NCI-H1436 treated with DMSO at 0.1 percent for 48 hours (cell line): ENCODE measurements at regions not wholly inside any gene's neighbourhood (a gene's known extent, or its start where the extent isn't known, plus 50 kb on each side); places are given as distances from the start of the nearest gene placed in this dataset.
"Not testable (repeated sequence)": the region's sequence is repeated elsewhere in the genome, so short reads cannot be mapped to it uniquely, and the experiment has no call there.

Source experiments
- DNase-seq: peaks from one replicate; lab custom pipeline; 2025; lab: John Stamatoyannopoulos, UW

DNA sequence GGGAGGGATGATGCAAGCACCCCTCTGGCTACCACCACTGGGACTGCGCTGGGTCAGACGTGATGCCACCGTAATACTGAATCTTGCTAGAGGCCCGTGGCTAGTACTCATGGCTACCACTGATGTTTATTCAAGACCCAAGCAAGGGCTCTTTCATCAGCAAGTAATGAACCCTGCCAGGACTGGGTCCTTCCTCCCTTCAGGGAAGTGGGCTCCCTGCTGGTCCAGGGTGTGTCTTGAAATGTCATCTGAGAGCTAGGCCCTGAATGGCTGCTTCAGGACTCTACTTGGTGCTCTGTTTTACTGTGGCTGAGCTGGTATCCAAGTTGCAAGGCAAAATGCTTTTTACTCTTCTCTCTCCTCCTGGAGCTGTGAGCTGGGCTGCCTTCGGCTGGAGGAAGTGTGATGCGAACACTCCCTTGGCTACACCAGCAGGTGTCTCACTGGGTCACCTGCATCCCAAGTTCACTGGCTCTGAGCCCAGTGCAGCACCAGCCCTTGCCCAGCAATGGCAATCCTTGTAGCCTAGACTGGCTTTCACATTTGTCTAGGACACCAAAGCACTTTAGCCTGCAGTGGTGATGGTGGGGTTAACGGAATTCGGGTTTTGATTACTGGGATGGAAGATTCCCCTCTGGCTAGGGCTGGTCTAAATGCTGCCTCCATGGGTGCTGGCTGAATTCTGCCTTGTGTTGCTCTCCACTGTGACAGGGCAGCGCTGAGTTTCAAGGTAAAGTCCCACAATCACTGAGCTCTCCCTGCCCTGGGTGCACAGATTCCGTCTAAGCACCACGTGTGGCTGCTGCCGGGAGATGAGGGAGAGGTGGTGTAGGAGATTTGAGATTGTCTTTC, 98.6 kb downstream of the USP22 start:
- no peak for DNase-seq

DNA sequence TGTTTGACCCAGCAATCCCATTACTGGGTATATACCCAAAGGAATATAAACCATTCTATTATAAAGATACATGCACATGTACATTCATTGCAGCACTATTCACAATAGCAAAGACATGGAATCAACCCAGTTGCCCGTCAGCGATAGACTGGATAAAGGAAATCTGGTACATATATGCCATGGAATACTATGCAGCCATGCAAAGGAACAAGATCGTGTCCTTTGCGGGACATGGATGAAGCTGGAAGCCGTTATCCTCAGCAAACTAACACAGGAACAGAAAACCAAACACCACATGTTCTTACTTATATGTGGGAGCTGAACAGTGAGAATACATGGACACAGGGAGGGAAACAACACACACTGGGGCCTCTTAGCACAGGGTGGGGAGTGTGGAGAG, 95.1 kb downstream of the USP22 start:
- not testable (repeated sequence) for DNase-seq

DNA sequence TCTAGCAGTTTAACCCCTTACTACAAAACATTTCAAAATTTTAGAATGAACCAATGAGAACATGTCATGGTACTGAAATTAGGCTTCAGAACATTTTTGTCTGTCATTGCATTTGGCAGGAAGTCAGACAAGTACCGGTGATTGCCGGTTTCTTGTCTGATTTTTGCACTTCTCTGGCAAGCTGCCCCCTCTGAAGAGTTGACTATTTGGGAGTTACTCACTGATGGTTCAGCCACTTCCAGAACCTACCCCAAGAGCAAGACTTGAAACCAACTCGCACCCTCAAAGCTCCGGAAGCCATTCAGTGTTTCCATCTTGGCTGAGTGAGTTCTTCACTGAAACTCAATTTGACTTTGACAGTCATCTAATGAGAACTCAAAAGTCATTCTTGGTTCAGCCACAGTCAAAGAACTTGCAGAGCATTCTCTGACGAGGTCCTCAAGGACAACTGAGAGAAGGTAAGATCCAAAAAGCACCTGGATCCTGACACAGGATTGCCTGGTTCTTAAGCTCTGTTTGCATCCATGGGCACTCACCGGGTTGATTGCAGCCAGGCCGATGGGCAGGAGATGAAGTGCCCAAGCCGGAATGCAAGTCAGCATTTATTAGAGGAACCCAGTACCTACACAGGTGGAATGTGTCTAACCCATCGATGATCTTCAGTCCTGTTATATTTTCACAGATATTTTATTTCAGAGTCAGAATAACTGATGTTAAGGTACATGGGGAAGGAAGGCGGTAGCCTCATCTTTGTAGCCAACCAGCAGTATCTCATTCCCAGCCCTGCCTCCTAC, 93.6 kb downstream of the USP22 start:
- DNase-seq: no peak
